Vagina (tissue), 2 donors: ENCODE measurements at regions not wholly inside any gene's neighbourhood (a gene's known extent, or its start where the extent isn't known, plus 50 kb on each side); places are given as distances from the start of the nearest gene placed in this dataset.

Experiments
- DNase-seq, 2 donors: peaks; one replicate each; pipeline ENCODE4 v3.0.0-alpha.2; 2017; ENCODE audit errors: extremely low spot score in 2 of 2
- H3K27ac ChIP-seq: fragments of 200-600 bp; sonication (generic); one replicate; pipeline ENCODE4 v1.5.1; 2019
- H3K27me3 ChIP-seq: fragments of 200-600 bp; sonication (generic); one replicate; pipeline ENCODE4 v1.5.1; 2019
- H3K36me3 ChIP-seq, 2 donors: fragments of 200-600 bp; sonication (generic); one replicate each; pipeline ENCODE4 v1.5.1; 2017 to 2019
- H3K4me1 ChIP-seq: fragments of 200-600 bp; sonication (generic); one replicate; pipeline ENCODE4 v1.5.1; 2019
- H3K4me3 ChIP-seq, 2 donors: fragments of 200-600 bp; sonication (generic); 1 replicate in 1 of 2; 2 replicates in 1 of 2; pipeline ENCODE4 v1.5.1; 2016 to 2019
- H3K9me3 ChIP-seq: fragments of 200-600 bp; sonication (generic); one replicate; pipeline ENCODE4 v1.5.1; 2019
- POLR2A ChIP-seq, 2 donors: fragments of 450-650 bp; IDR thresholded peaks; one replicate each; pipeline ENCODE4 v1.6.1; 2017; ENCODE audit warnings: antibody characterized with exemption in 2 of 2, mild to moderate bottlenecking in 2 of 2, moderate library complexity in 2 of 2
- POLR2AphosphoS5 ChIP-seq, 2 donors: sonication (generic); formaldehyde crosslinking; IDR thresholded peaks; one replicate each; pipeline ENCODE4 v1.9.0; 2017; ENCODE audit warnings: antibody characterized with exemption in 2 of 2, mild to moderate bottlenecking in 2 of 2, low read depth in 1 of 2; ENCODE audit not compliant: insufficient read depth in 1 of 2
- intact Hi-C: fragments of 100-400 bp; cut with DNase I; formaldehyde crosslinking; loops from one replicate; pipeline ENCODE4 v1.15.1; 2023
- TF ChIP-seq, protein P1 (sequence below), 3 experiments: fragments of 450-650 bp in 2 of 3; fragments of 200-600 bp in 1 of 3; sonication (generic) in 1 of 3; IDR thresholded peaks; one replicate each; pipeline ENCODE4 v1.5.1; 2017 to 2019; ENCODE audit warnings: antibody characterized with exemption in 3 of 3, mild to moderate bottlenecking in 2 of 3, moderate library complexity in 2 of 3

DNA sequence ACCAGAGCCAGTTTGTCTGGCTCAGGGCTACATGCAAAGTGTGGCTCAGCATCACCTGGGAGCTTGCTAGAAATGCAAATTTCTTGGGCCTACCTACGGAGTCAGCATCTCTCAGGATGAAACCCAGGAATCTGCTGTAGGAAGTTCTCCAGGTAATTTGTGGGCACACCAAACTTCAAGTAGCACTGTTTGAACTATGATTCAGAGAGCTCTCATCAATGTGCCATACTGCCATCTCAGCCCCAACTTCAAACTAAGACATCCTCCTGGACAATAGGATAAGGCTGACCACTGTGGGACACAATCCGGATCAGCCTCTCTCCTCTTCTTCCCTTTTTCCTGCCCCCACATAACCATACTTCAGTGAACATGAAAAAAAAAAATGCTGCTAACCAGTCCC lies 374.5 kb downstream of the METTL15 start:
- TF ChIP-seq POLR2A (IDR thresholded peaks at IDR 0.05), result no peak
- no peak for TF ChIP-seq POLR2AphosphoS5 (IDR thresholded peaks at IDR 0.05; ENCODE audit: insufficient read depth in 1 of 2, low read depth in 1 of 2)
- TF ChIP-seq, protein P1, sequence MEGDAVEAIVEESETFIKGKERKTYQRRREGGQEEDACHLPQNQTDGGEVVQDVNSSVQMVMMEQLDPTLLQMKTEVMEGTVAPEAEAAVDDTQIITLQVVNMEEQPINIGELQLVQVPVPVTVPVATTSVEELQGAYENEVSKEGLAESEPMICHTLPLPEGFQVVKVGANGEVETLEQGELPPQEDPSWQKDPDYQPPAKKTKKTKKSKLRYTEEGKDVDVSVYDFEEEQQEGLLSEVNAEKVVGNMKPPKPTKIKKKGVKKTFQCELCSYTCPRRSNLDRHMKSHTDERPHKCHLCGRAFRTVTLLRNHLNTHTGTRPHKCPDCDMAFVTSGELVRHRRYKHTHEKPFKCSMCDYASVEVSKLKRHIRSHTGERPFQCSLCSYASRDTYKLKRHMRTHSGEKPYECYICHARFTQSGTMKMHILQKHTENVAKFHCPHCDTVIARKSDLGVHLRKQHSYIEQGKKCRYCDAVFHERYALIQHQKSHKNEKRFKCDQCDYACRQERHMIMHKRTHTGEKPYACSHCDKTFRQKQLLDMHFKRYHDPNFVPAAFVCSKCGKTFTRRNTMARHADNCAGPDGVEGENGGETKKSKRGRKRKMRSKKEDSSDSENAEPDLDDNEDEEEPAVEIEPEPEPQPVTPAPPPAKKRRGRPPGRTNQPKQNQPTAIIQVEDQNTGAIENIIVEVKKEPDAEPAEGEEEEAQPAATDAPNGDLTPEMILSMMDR (IDR thresholded peaks at IDR 0.05), result no peak
- H3K36me3 ChIP-seq, result no peaks in the 10 kb centered on the region
- intact Hi-C loops, result loop anchor here (5.0 kb wide), 1 partner anchor 1280 kb away; no protein-coding TSS in a partner anchor
- no peak for DNase-seq
- H3K27ac ChIP-seq, result no peak overlapping the region
- H3K27me3 ChIP-seq, result no peaks in the 10 kb centered on the region
- H3K4me1 ChIP-seq, result no peaks in the 10 kb centered on the region
- H3K9me3 ChIP-seq, result no peaks in the 10 kb centered on the region
- H3K4me3 ChIP-seq, result no peak overlapping the region

DNA sequence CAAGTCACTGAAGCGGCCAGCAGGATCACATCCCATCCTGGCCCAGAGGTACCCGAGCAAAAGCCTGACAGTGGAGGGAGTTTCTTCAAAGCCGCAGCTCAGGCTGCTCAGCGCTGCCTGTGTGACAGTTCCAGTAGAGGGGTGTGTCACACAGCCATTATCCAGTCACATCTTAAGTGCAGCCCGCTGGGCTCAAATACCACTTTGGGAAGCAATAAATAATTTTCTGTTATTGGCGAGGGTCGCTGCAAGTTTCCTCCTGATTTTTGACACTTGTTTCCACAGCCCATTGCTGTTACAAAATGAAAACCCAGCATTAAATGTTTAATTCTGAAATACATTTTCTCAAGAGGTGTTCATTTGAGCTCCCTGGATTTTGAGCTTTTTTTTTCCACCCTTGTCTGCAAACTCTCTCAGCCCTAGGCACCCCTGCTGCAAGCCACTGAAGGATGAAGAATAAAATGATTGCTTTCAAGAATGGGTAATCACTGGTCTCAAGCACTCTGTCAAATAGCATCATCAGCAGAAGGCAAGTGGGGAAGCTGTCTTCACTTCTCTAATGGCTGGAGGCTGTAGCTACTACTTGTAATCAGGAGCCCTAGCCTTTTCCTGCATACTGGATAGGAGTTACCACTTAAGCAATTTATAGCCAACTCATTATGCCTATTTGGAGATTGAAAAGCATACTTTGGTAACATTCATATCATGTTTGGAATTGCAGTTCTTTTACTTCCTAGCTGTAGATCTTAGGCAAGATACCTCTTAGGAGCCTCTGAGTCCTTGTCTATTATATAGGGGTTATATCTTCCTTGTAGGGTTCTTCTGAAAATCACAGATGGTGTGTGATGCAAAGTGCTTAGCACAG lies 373.7 kb downstream of the METTL15 start:
- DNase-seq, result no peak
- Histone ChIP-seq H3K4me3 (no peak overlapping the region), H3K27me3 (no peaks in the 10 kb centered on the region), H3K9me3 (no peaks in the 10 kb centered on the region), H3K4me1 (no peaks in the 10 kb centered on the region), H3K36me3 (no peaks in the 10 kb centered on the region), H3K27ac (no peak overlapping the region)
- TF ChIP-seq POLR2AphosphoS5 (IDR thresholded peaks at IDR 0.05; ENCODE audit: insufficient read depth in 1 of 2, low read depth in 1 of 2) (no peak), POLR2A (IDR thresholded peaks at IDR 0.05) (no peak)
- TF ChIP-seq, protein P1 (IDR thresholded peaks at IDR 0.05), result no peak
- intact Hi-C loops, result loop anchor here (5.0 kb wide), 1 partner anchor 1280 kb away; no protein-coding TSS in a partner anchor

DNA sequence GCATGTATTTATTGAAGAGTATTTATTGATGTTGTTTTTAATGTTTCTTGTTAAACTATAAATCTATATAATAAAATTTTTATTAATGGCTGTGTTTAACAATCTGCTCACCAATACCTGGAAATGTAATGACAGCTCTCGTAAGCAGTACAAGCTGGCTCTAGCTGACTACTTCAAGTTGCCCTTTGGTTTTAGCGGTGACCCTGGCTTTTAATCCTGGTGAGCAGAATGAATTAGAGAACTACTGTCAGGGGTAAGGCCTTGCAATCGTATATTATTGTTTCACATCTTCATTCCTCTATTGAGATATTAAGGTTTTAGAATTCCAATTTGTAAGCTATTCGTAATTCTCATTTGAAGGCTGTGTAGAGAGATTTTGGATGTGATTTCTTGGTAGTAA lies 372.2 kb downstream of the METTL15 start:
- no peaks in the 10 kb centered on the region for H3K4me1 ChIP-seq
- H3K36me3 ChIP-seq, result no peaks in the 10 kb centered on the region
- TF ChIP-seq POLR2AphosphoS5 (IDR thresholded peaks at IDR 0.05; ENCODE audit: insufficient read depth in 1 of 2, low read depth in 1 of 2) (no peak), POLR2A (IDR thresholded peaks at IDR 0.05) (no peak)
- H3K9me3 ChIP-seq, result no peaks in the 10 kb centered on the region
- H3K4me3 ChIP-seq, result no peak overlapping the region
- intact Hi-C loops, result loop anchor here (5.0 kb wide), 1 partner anchor 1282 kb away; no protein-coding TSS in a partner anchor
- no peak for DNase-seq
- no peak overlapping the region for H3K27ac ChIP-seq
- H3K27me3 ChIP-seq, result no peaks in the 10 kb centered on the region

DNA sequence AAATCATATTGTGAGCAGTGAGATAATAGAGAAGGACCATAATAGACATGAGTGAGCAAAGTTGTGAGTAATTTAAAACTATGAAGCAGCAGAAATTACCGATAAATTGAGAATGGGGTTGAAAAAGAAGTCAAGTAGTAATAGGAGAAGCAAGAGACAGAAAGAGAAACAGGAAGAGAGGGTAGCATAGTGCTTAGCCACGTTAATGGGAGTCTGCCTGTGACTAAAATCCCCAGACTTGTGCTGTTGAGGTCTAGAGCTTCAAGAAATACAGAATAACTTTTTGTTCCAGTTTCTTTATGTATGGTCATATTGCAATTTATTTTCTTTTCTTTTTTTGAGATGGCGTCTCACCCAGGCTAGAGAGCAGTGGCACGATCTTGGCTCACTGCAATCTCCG lies 368.7 kb downstream of the METTL15 start:
- no peak for DNase-seq
- H3K36me3 ChIP-seq, result no peaks in the 10 kb centered on the region
- TF ChIP-seq POLR2A (IDR thresholded peaks at IDR 0.05), result no peak
- TF ChIP-seq, protein P1 (IDR thresholded peaks at IDR 0.05), result no peak
- TF ChIP-seq POLR2AphosphoS5 (IDR thresholded peaks at IDR 0.05; ENCODE audit: insufficient read depth in 1 of 2, low read depth in 1 of 2), result no peak
- no peaks in the 10 kb centered on the region for H3K4me1 ChIP-seq
- no peak overlapping the region for H3K4me3 ChIP-seq
- intact Hi-C loops, result no loop called here
- H3K27me3 ChIP-seq, result no peaks in the 10 kb centered on the region
- H3K27ac ChIP-seq, result no peak overlapping the region
- no peaks in the 10 kb centered on the region for H3K9me3 ChIP-seq

DNA sequence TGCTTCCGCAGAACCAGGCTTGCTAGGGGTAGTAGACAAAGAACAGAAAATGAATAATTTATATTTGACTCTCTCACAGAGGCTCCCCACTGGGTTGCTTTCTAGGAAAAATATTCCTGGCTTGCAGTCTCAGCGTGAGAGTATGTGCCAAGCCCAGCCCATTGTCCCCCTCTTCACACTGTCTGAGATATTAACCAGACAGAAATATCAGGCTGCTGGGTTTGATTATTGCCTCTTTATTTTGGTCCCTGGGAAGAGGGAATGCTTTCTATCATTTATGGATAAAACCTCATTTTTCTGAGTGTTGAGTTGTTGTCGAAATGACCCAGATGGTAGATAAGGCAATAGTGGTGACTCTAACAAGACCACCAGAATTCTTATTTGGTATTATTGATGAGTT lies 367.9 kb downstream of the METTL15 start:
- Histone ChIP-seq H3K27ac (no peak overlapping the region), H3K36me3 (no peaks in the 10 kb centered on the region), H3K4me1 (no peaks in the 10 kb centered on the region), H3K27me3 (no peaks in the 10 kb centered on the region), H3K4me3 (no peak overlapping the region), H3K9me3 (no peaks in the 10 kb centered on the region)
- no peak for TF ChIP-seq POLR2AphosphoS5 (IDR thresholded peaks at IDR 0.05; ENCODE audit: insufficient read depth in 1 of 2, low read depth in 1 of 2)
- intact Hi-C loops, result no loop called here
- no peak for DNase-seq

DNA sequence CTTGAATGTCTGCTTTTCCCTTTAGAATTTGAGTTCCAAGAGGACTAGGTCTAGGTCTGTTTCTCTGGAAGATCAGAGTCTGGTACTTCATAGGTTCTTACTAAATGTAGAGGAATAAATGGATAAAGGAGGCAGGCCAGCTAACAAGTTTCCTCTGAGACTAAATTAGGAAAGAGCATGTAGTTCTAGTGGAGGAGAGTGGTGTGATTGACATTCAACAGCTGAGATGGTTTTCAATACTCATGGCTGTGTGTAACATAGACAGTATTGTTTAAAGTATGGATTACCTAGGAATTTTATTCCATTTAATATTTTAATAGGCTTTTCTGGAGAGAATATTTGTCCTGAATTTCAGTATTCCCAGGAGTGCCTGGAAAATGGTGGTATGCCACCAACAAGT lies 364.7 kb downstream of the METTL15 start:
- intact Hi-C loops, result no loop called here
- Histone ChIP-seq H3K27me3 (no peaks in the 10 kb centered on the region), H3K9me3 (no peaks in the 10 kb centered on the region), H3K4me1 (no peaks in the 10 kb centered on the region), H3K27ac (no peak overlapping the region), H3K4me3 (no peak overlapping the region), H3K36me3 (no peaks in the 10 kb centered on the region)
- no peak for DNase-seq
- TF ChIP-seq, protein P1 (IDR thresholded peaks at IDR 0.05), result no peak
- TF ChIP-seq POLR2AphosphoS5 (IDR thresholded peaks at IDR 0.05; ENCODE audit: insufficient read depth in 1 of 2, low read depth in 1 of 2), result no peak
- no peak for TF ChIP-seq POLR2A (IDR thresholded peaks at IDR 0.05)
